EL (cell line): ENCODE measurements at regions not wholly inside any gene's neighbourhood (a gene's known extent, or its start where the extent isn't known, plus 50 kb on each side); places are given as distances from the start of the nearest gene placed in this dataset.
"Not testable (repeated sequence)": the region's sequence is repeated elsewhere in the genome, so short reads cannot be mapped to it uniquely, and the experiment has no call there.

Experiments used
- DNase-seq: peaks from one replicate; pipeline ENCODE4 v3.0.0-alpha.2; 2016

DNA sequence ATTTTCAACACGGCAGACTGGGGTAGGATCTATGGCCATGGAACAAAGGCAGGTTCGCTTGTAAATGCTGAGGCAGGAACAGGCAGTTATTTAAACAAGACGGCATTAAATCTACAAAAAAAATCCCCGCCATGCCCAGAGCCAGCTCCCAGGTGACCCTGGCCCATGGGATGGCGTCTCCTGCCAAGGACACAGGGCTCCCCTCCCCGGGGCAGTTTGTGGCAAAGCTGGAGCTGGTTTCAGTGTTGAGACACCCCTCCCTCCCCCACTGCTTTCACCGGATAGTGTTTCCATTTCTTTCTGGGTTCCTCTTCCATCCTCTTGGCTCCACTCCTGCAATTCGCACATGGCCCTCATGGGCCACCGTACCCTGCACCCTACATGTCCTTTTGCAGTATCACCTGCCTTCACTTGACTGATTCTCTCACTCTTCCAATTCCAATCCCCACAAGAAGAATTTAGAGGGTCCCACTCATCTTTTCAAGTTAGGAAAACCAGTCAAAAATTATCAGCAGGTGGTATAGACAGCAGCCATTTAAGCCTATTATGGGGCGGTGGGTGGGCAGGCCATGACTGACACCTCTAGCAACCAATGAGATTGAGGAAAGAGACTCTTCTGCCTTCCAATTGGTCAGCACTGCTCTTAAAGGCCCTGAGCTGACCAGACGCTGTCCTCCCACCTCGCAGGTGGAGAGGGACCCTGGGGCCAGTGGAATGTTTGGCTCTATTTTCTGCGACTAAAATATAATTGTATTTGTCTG is 52.0 kb downstream of the OLIG1 start:
- DNase-seq: peak; percentile 21

DNA sequence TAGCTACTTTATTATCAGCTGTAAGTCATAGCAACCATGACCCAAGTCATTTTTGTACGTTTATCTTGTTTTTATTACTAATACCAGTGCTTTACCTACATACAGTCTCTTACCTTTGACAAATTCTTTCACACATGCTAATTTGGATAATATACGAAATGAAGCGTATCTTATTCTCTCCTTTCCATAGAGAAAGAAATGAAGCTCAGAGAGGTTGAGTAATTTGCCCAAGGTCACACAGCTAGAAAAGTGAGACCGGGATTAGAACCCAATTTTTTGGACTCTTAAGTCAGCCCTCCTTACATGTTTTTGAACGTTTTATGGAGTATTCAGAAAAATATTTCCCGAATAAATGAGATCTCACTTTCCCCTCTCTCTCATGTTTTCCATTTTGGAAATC is 52.6 kb downstream of the OLIG1 start:
- DNase-seq: no peak

DNA sequence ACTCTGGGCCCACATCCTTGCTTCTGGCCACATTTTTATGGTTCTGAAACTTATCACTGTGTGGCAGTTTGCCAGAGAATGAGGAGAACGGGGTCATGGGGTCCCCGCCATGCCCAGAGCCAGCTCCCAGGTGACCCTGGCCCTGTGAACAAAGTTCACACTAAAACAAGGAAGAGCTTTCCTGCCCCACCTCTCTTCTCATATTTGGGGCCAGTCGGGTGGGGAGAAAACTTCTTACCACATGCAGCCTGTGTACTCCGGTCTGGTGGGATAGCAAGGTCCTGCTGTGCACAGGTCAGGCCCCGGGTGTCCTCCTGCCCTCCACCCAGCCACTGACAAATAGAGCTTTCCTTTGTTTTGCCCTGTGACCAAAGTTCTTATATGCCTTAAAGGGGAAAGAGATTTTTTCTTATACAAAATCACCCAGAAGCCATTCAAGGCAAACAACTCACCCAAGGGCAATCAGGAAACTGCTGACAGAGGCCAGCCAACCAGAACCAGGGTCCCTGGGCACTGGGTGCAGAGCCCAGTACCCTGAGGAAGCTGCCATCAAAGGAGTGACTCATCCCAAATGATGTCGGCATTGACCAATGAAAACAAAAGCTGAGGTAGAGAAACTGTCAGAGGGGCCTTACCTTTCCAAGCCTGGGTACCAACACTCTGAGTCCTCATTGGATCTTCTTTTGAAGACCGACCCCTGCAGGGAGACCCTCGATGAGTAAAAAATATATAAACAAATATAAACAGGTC is 53.6 kb downstream of the OLIG1 start:
- DNase-seq: peak; percentile 5

DNA sequence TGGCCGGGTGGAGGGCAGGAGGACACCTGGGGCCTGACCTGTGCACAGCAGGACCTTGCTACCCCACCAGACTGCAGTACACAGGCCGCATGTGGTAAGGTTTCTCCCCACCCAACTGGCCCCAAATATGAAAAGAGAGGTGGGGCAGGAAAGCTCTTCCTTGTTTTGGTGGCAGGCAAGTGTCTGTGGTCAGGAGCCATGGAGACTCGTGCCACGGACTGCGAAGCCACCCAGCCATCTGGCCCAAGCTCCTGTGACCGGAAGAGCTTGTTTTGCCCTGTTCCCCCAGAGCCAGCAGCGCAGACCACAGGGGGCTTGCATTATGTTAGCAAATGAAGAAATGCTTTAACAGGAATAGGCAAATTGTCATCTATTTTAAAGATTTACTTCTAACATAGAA is 54.9 kb downstream of the OLIG1 start:
- DNase-seq: no peak

DNA sequence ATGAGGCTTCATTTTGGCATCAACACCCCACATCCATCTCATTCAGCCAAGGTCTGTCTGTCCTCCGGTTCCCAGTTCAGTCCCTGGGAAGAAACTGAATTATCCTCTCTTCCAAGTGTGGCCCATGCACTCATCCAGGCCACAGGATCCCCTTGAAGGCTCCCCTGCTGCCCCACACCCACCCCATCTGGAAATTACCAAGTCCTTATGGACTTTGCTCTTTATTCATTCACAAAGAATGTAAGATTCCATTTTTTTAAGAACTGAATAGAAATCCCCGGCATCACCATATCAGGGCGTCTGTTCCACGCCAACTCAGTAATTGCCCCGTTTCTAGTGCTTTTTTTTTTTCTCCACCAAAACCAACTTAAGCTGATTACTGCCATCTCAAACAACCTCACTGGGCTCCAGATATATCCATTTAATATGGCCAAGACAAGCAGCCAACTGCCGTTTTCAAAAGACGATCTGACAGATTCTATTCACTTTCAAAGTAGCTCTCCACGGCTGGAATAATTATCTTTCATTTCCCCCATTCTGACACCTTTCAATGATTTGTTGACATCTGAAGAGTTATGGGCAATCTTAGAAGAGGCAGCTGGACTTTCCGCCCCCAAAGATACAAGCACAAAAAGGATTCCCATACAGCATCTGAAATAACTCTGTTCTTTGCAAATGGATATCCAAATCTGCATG is 55.9 kb downstream of the OLIG1 start:
- peak; percentile 4 for DNase-seq

DNA sequence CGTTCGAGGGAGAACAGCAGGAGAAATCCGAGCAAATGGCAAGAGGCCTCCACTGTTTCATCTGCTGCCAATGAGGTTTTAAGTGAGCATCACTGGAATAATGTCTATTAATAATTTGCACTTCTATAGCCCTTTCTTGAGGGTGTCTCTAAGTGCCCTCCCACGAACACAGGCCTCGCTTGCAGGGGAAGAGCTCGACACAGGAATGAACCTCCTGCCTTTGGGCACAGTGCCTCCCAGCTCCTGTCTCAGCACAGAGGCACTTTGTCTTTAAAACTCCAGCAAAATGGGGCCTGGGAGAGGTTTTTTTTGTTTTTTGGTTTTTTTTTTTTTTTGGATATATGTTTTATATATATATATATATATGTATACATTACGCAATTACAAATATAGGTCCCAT is 56.6 kb downstream of the OLIG1 start:
- no peak for DNase-seq

DNA sequence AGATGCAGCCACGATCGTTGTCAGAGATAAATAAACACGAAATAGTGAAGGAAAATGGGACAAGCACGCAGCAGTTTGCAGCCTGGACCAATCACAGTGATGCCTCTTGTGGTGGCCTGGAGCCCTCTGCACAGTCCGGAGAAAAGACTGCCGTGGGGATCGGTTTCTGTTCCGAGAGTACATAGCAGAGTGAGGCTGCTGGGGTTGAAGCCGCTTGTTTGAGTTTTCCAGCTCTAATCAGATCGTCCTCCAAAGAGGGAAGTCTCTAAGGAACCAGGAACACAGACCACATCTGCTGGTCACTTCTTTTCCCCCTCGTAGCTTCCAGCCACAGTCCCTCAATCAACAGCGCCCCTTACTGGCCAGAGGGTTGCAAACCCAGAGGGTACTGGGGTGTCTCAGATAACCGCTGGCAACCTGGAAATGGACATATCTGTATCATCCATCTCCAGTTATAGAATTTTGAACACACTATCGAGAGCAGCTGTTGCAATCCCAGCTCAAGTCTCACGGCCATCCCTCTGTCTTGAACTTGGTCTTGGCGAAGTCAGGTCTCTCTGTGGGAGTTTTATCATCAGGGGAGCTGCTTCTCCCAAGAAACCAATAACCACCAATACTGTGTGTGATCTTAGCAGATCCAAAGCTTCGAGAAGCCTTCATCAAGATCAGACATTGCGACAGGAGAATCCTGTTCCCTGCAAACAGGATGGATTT is 57.4 kb downstream of the OLIG1 start:
- DNase-seq: peak; percentile 73

DNA sequence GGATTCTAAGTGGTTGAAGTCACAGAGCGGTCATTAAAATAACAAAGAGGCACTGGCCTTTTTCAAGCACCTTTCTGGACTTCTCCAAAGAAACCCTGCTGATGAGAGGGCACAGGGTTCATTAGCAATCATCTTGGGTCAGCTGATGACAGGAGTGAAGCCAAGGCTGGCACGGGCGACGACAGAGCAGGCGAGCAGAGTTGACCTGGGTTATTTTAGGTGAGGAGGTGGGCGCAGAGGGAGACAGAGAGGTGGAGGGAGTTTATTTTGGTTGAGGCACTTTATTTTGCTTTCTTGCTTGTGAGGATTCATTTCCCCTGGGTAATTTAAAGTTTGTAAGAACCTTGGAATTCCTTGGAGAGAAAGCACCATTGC is 57.9 kb downstream of the OLIG1 start:
- DNase-seq: no peak

DNA sequence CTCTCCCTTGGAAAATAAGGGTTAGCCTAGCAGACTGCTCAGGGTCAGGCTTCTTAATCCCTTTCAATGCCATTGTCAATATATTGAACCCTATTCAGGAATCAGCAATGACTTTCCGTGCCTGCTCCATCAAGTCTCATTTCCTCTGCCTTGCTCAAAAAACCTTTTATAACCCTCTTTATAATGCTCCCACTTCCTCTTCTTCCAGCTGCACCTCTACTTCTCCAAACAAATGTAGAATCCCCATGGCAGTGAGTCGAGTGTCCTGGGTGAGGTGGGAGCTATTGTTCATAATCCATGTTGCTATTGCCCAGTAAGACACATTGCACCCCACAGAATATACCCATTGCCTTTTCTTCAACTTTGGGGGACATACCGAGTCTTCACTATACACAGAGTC is 58.6 kb downstream of the OLIG1 start:
- no peak for DNase-seq

DNA sequence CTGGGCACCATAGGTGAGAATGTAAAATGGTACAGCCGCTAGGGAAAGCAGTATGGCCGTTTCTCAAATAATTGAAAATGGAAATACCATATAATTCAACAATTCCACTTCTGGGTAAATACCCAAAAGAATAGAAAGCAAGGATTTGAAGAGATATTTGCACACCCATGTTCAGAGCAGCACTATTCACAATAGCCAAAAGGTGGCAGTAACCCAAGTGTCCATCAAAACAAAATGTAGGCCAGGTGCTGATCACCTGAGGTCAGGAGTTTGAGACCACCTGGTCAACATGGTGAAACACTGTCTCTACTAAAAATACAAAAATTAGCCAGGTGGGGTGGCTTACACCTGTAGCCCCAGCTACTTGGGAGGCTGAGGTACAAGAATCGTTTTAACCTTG is 62.1 kb downstream of the OLIG1 start:
- DNase-seq: no peak

DNA sequence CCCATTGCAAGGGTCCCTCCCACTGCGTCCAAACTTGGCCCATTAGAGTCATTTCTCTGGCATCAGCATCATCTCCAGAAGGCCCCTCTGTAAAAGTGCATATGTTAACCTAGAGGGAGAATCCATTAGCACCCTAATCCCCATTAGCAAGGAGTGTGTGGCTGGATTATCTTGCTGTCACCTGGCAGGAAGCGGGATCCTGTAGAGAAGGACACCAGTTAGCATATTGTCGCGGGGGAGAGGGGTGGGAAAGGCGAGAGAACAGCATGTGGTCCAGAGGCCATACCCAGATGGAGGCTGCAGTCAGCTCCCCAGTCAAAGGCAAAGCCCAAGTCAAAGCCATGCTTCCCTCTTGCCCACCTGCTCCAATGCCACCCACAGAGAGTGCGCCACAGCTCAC is 64.0 kb downstream of the OLIG1 start:
- DNase-seq: no peak

DNA sequence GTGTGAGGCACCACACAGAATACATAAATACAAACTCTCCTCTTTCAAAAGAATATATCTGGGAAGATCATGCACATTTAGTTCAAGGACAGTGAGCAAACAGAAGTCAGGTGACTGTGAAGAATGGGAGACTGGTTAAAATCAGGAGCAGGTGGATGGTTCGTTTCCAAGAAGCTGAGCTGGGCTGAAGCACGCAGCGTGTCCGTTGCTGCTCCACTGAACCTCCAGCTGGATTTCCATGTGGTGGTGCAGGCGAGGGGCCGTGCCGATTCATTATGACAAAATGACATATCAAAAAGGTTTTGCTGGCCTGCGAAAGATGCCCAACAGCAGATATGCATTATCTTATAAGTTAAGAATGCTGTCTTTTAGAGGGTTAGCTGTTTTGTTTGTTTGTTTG is 66.0 kb downstream of the OLIG1 start:
- no peak for DNase-seq

DNA sequence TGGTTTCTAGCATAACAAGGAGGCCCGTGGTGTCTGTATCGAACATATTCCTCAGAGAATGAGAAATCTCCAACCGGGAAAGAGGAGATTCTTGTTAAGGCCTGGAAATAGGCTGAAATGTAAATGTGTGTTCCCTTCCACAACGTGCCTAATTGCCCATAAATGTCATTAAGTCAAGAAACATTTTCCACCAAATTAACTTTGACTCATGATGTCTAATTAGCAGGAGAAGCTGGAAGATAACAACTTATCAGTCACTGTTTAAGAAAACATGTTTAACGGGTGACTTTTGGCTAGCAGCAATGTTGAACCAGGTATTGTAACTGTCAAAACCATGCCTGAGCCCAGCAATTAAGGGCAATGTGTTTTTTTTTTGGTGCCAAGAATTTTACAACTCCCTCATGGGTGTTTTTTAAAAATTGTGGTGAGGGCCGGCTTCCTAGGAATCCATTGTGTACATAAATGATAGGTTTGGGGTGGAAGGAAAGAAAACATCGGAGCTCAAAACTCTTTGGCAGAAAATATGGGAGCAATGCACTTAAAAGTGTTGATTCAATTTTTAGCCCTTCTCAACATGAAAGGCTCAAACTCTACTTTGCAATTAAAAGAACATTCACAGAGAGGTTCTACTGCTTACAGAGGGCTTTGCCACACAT is 67.0 kb downstream of the OLIG1 start:
- no peak for DNase-seq

DNA sequence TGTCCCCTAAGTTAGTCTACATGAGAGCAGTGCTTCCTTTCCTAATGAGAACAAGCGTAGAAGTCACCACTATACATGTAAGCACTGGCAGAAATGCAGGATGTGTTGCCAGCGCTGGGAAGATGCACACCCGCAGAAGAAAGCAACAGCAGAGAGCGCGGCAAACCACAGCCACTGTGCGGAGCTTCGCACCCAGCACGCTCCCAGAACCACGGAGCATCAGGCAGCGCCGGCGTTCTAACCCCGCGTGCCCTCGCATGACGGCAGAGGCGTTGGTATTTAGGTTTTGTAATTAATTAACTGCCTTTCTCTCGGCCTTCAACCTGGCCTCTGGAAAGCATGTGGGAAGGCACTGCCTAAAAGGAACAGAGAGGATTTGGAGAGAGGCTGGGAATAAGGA is 69.1 kb downstream of the OLIG1 start:
- no peak for DNase-seq

DNA sequence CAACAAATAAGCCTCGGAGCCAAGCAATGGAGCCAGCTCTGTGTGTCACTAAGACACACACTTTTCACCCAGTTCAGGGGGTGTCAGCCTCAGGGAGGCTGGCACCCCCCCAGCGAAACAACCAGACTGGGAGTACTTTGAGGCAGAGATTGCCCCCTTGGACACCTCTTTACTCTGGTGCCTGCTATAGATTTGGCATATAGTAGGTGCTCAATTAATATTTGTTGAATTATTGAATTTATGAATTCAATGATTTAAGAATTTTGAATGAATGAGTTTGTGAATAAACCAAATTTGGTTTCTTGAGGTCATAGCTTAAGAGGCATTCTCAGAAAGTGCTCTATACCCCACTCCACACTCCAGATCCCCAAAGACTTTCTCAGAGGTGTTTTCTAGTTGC is 70.3 kb downstream of the OLIG1 start:
- DNase-seq: no peak

DNA sequence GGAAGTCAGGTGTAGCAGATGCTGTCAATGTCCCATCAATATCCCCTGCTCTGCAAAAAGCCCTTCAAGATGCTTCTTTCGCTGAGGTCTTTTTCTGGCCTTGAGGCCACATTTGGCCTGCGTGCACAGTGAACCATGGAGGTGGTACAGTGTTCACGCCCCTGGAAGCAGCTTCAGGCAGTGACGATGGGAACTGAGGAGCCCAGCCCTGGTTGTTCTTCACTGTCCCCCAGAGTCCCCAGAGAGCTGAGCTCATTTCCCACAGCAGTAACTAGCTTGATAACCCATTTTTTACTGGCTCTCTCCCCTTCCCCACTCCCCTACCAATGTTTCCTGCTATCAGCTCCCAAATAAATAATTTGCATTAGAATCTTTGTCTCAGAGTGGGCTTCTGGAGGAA is 76.5 kb downstream of the OLIG1 start:
- no peak for DNase-seq

DNA sequence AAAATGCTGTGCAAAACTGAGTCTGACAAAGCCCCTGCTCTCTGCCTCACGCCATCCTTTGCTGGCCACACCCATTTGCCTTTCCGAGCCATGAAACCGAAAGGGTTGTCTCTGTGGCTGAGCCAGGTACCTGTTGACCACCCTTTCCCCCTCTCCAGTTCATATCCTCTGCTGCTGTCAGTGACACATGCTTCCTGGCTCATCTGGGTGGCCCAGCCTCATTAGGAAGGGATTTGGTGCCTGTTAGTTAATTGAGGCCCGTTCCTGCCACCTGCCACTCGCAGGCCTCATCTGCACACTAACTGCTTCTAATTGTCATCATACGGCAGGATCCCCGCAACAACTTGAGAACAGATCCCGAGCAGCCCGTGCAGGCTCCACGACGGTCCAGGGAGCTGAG is 79.2 kb downstream of the OLIG1 start:
- no peak for DNase-seq

DNA sequence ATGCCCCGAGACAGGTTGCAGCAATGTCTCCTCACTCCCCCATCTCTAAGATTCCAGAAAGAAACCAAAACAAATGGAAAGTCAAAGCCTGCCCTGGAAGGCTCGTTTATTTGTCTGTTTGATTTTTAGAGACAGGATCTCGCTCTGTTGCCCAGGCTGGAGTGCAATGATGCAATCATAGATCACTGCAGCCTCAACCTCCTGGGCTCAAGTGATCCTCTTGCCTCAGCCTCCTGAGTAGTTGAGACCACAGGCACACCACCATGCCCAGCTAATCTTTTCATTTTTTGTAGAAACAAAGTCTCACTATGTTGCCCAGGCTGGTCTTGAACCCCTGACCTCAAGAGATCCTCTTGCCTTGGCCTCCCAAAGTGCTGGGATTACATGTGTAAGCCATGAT is 78.8 kb upstream of the IFNAR2 start:
- not testable (repeated sequence) for DNase-seq

DNA sequence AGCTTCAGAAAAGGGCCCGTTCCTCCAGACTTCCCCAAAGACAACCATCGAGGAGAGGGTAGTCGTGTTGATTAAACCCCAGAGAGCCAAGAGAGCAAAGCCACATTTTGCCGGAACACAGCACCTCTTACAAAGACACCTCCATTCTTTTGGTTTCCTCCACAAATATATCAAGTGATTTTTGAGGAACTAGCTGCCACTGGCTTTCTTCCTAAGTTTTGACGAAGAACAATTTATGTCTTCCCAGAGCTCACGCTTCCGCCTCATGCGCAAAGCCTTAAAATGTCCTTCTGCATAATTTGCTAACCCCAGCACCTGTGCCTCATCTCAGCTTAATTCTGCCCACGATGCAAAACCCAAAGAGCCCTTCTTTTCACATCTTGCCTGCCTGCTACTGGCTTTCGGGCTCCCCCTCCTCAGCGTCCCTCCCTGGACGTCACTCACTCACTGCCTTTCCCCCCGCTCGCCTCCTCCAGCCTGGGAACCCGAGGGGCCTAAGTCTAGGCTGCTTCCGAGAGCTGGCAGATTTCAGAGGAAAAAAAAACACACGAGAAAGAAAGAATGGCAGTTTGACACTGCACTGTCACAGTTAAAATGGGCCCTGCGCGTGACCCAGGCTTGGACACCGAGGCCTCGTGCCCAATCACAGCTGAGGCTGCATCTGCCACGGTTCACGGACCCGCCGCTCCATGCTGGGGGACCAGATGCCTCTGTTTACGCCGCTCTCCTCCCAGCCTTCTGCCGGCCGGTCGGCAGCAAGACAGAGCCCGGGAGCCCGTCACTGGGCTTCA is 77.6 kb upstream of the IFNAR2 start:
- no peak for DNase-seq

DNA sequence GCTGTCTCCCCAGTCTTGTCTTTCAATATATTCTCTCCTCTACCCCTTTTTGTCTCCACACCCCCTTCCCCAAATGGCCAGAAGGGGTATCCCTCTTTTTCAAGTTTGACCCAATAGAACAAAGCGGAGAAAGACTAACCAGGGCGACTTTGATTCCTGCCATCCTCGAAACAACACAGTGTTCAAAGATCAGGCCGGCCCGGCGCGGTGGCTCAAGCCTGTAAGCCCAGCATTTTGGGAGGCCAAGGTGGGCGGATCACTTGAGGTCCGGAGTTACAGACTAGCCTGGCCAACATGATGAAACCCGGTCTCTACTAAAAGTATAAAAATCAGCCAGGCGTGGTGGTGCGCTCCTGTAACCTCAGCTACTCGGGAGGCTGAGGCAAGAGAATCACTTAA is 77.0 kb upstream of the IFNAR2 start:
- DNase-seq: no peak

DNA sequence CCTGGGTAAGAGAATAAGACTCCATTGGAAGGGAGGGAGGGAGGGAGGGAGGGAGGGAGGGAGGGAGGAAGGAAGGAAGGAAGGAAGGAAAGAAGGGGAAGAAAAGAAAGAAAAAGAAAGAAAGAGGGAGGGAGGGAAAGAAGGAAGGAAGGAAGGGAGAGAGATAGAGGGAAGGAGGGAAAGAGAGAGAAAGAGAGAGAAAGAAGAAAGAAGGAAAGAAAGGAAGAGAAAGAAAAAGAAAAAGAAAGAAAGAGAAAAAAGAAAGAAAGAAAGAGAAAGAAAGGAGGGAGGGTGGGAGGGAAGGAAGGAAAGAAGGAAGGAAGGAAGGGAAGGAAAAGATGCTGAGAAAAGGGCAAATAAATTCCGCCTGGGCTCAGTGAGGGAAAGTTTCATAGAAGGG is 74.7 kb upstream of the IFNAR2 start:
- no peak for DNase-seq

DNA sequence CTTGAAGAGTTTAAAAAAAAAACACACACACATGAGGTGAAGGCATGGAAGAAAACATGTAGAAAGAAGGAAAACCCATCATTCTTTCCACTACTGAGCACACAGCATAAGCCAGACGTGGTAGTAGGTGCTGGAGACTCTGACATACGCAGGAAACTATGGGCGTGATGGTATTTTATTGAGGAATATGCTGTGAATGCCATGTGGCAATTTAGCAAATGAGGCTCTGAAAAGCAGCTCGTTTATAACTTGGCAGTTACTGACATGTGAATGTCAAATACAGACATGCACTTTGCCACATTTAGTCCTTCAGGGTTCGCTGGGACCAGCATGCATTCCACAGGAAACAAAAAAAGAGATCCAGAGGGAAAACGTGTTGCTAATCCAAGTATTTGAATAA is 74.3 kb upstream of the IFNAR2 start:
- no peak for DNase-seq
